IMR-90 (cell line): ENCODE measurements at regions not wholly inside any gene's neighbourhood (a gene's known extent, or its start where the extent isn't known, plus 50 kb on each side); places are given as distances from the start of the nearest gene placed in this dataset.

Experiments
- ATAC-seq: fragments of 200-7000 bp; cut with Tn5 transposase; 2 replicates; pipeline ENCODE4 v1.9.1; 2020; ENCODE audit warnings: low read depth, mild to moderate bottlenecking, moderate library complexity
- BruUV-seq: library from RNA; stranded (reverse); fragments of 400-500 nt; replicated peaks from 2 replicates; lab custom pipeline; 2021; lab: Mats Ljungman, UMichigan
- CTCF ChIA-PET: fragments of 300-600 bp; formaldehyde crosslinking; extraction: SDS; loops from one replicate; lab custom pipeline; 2021; ENCODE audit warnings: antibody characterized with exemption; lab: Yijun Ruan, JAX
- POLR2A ChIA-PET: fragments of 300-600 bp; sonication (Branson Sonifier 250); formaldehyde crosslinking; loops from one replicate; lab custom pipeline; 2022; ENCODE audit warnings: antibody characterized with exemption; ENCODE audit not compliant: unreplicated experiment; lab: Charles Lee
- DNase-seq: peaks from one replicate; pipeline ENCODE4 v3.0.0; 2013
- H2AFZ ChIP-seq: replicated peaks from 2 replicates; pipeline ENCODE3; 2013; ENCODE audit warnings: low read length, mild to moderate bottlenecking; ENCODE audit not compliant: poor library complexity
- H2AK5ac ChIP-seq: 2 replicates; pipeline ENCODE4 v1.6.1; 2013; ENCODE audit warnings: low read depth, low read length, inconsistent platforms
- H2AK9ac ChIP-seq: replicated peaks from 2 replicates; pipeline ENCODE3; 2013; ENCODE audit warnings: mild to moderate bottlenecking, low read depth, low read length, moderate library complexity; ENCODE audit not compliant: poor library complexity
- H2BK120ac ChIP-seq: 2 replicates; pipeline ENCODE4 v1.6.1; 2013; ENCODE audit warnings: low read depth, low read length, inconsistent platforms
- H2BK15ac ChIP-seq: 3 replicates; pipeline ENCODE4 v1.6.1; 2013; ENCODE audit warnings: low read depth, low read length, inconsistent platforms
- H2BK20ac ChIP-seq: 2 replicates; pipeline ENCODE4 v1.6.1; 2013; ENCODE audit warnings: low read depth, mild to moderate bottlenecking, inconsistent platforms, low read length, moderate library complexity
- H2BK5ac ChIP-seq: 2 replicates; pipeline ENCODE4 v1.6.1; 2013; ENCODE audit warnings: mild to moderate bottlenecking, low read depth, low read length, inconsistent platforms; ENCODE audit not compliant: poor library complexity, severe bottlenecking
- H3K14ac ChIP-seq: replicated peaks from 2 replicates; pipeline ENCODE4 v1.6.1; 2013; ENCODE audit warnings: low read depth, low read length, inconsistent platforms
- H3K18ac ChIP-seq: 2 replicates; pipeline ENCODE4 v1.6.1; 2013; ENCODE audit warnings: low read depth, low read length, control low read depth
- H3K23ac ChIP-seq: 2 replicates; pipeline ENCODE4 v1.6.1; 2013; ENCODE audit warnings: low read depth, low read length, inconsistent platforms
- H3K27ac ChIP-seq: 2 replicates; pipeline ENCODE4 v1.5.1; 2013; ENCODE audit warnings: mild to moderate bottlenecking, control low read depth, low read length; ENCODE audit not compliant: insufficient read depth
- H3K27me3 ChIP-seq: 2 replicates; pipeline ENCODE4 v1.6.1; 2013; ENCODE audit warnings: low read length; ENCODE audit not compliant: control insufficient read depth, insufficient read depth
- H3K36me3 ChIP-seq: 2 replicates; pipeline ENCODE4 v1.6.1; 2013; ENCODE audit warnings: low read length, mixed read lengths; ENCODE audit not compliant: control insufficient read depth, insufficient read depth
- H3K4ac ChIP-seq: 2 replicates; pipeline ENCODE4 v1.6.1; 2013; ENCODE audit warnings: low read depth, low read length, inconsistent platforms
- H3K4me1 ChIP-seq: 2 replicates; pipeline ENCODE4 v1.6.1; 2013; ENCODE audit warnings: low read length, mixed read lengths; ENCODE audit not compliant: control insufficient read depth, insufficient read depth
- H3K4me2 ChIP-seq: 2 replicates; pipeline ENCODE4 v1.6.1; 2013; ENCODE audit warnings: low read depth, mild to moderate bottlenecking, control low read depth, low read length, moderate library complexity
- H3K4me3 ChIP-seq: 2 replicates; pipeline ENCODE4 v1.5.1; 2013; ENCODE audit warnings: low read depth, mild to moderate bottlenecking, control low read depth, low read length, moderate library complexity; ENCODE audit not compliant: insufficient read depth
- H3K56ac ChIP-seq: 2 replicates; pipeline ENCODE4 v1.6.1; 2013; ENCODE audit warnings: low read length, inconsistent platforms; ENCODE audit not compliant: insufficient read depth; ENCODE audit errors: extremely low read depth
- H3K79me1 ChIP-seq, 2 experiments: 2 replicates each; pipeline ENCODE4 v1.6.1; 2013; ENCODE audit warnings: low read length in 2 of 2, inconsistent platforms in 1 of 2, low read depth in 1 of 2
- H3K9ac ChIP-seq: 2 replicates; pipeline ENCODE4 v1.6.1; 2013; ENCODE audit warnings: low read depth, low read length, control low read depth
- H3K9me1 ChIP-seq: 2 replicates; pipeline ENCODE4 v1.6.1; 2013; ENCODE audit warnings: low read length, inconsistent platforms; ENCODE audit not compliant: insufficient read depth
- H3K9me3 ChIP-seq: 2 replicates; pipeline ENCODE4 v1.6.1; 2013; ENCODE audit warnings: low read length; ENCODE audit not compliant: control insufficient read depth, insufficient read depth
- H4K20me1 ChIP-seq: 2 replicates; pipeline ENCODE4 v1.6.1; 2013; ENCODE audit warnings: low read length, inconsistent platforms; ENCODE audit not compliant: insufficient read depth
- H4K5ac ChIP-seq: 2 replicates; pipeline ENCODE4 v1.6.1; 2013; ENCODE audit warnings: mild to moderate bottlenecking, low read depth, low read length, control low read depth
- H4K8ac ChIP-seq, 2 experiments: 2 replicates each; pipeline ENCODE4 v1.6.1; 2013; ENCODE audit warnings: low read depth in 2 of 2, low read length in 2 of 2, control low read depth in 1 of 2, inconsistent platforms in 1 of 2
- H4K91ac ChIP-seq: 2 replicates; pipeline ENCODE4 v1.6.1; 2013; ENCODE audit warnings: low read depth, low read length, inconsistent platforms; ENCODE audit not compliant: insufficient read depth
- FOS ChIP-seq: fragments of 150-350 bp; IDR thresholded peaks from 2 replicates; pipeline ENCODE4 v1.6.1; 2016; ENCODE audit warnings: low read depth, low read length
- MXI1 ChIP-seq: IDR thresholded peaks from 2 replicates; pipeline ENCODE4 v1.6.1; 2012; ENCODE audit warnings: low read depth, mild to moderate bottlenecking, low read length, moderate library complexity, borderline replicate concordance
- NFE2L2 ChIP-seq: fragments of 150-350 bp; IDR thresholded peaks from 2 replicates; pipeline ENCODE4 v1.6.1; 2016; ENCODE audit warnings: low read depth, mild to moderate bottlenecking, low read length
- RAD21 ChIP-seq: IDR thresholded peaks from 2 replicates; pipeline ENCODE4 v1.6.1; 2012; ENCODE audit warnings: low read length, improper control_type of control experiment
- RCOR1 ChIP-seq: IDR thresholded peaks from 2 replicates; pipeline ENCODE4 v1.6.1; 2012; ENCODE audit warnings: mild to moderate bottlenecking, low read length, improper control_type of control experiment; ENCODE audit not compliant: insufficient replicate concordance
- RFX5 ChIP-seq: IDR thresholded peaks from 2 replicates; pipeline ENCODE4 v1.8.0; 2012; ENCODE audit warnings: low read depth, mild to moderate bottlenecking, low read length, moderate library complexity
- SMC3 ChIP-seq: fragments of 150-350 bp; IDR thresholded peaks from 2 replicates; pipeline ENCODE4 v1.6.1; 2016; ENCODE audit warnings: low read depth, mild to moderate bottlenecking, antibody characterized with exemption, low read length, moderate library complexity
- WGBS, 2 experiments: methylation state at CpG; one replicate each; pipeline versions ENCODE4 v1.1.5 to v1.1.7; 2013; ENCODE audit warnings: missing lambda C conversion rate in 2 of 2; ENCODE audit not compliant: insufficient read length in 1 of 2; ENCODE audit errors: extremely low coverage in 2 of 2; 5-methylcytosine and 5-hydroxymethylcytosine counted together
- dilution Hi-C: fragments of 300-500 bp; cut with HindIII; formaldehyde crosslinking; loops from one replicate; pipeline ENCODE4 v1.14.3; 2018; ENCODE audit warnings: low sequenced_read_pairs; ENCODE audit not compliant: unreplicated experiment
- in situ Hi-C: fragments of 300-500 bp; cut with MboI; formaldehyde crosslinking; loops from 3 replicates; pipeline ENCODE4 v1.14.3; 2019; ENCODE audit warnings: low sequenced_read_pairs, inconsistent platforms, mixed read lengths
- intact Hi-C: fragments of 100-400 bp; cut with micrococcal nuclease; formaldehyde crosslinking; loops from 2 replicates; pipeline ENCODE4 v1.10.0; 2022
- TF ChIP-seq, protein P1 (sequence below): conservative IDR thresholded peaks from 2 replicates; pipeline ENCODE4 v1.5.1; 2012; ENCODE audit warnings: mild to moderate bottlenecking, low read depth, low read length, improper control_type of control experiment
- TF ChIP-seq, protein P2 (sequence below): fragments of 150-350 bp; IDR thresholded peaks from 2 replicates; pipeline ENCODE4 v1.6.1; 2016; ENCODE audit warnings: low read depth, mild to moderate bottlenecking, low read length, moderate library complexity, borderline replicate concordance

DNA sequence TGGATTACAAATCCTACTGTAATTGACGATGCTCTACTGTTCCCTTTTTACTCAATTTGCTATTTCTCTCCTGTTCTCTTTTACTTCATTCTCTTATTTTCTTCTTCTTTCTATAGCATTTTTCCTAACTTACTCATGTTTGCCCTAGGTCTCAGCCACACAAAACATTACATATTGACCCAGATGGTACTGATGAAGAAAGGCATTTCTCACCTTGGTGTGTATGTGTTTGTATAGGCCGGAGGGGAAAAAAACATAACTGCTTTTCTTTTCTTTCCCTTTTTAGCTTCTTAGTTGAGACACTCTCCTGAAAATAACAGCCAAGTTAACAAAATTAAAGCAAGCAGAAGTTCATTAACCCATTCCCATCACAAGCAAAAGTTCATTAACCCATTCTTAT, 1019.8 kb upstream of the CDH18 start:
- Histone ChIP-seq H2AK9ac (no peak overlapping the region), H3K27me3 (no peaks in the 10 kb centered on the region), H3K9me1 (no peaks in the 10 kb centered on the region), H3K56ac (no peak overlapping the region), H2BK15ac (no peak overlapping the region), H4K8ac (no peak overlapping the region), H3K36me3 (no peaks in the 10 kb centered on the region), H2BK5ac (no peak overlapping the region), H3K4me1 (no peaks in the 10 kb centered on the region), H3K4me2 (no peak overlapping the region), H2BK120ac (no peak overlapping the region), H3K18ac (no peak overlapping the region), H2AK5ac (no peak overlapping the region), H3K9ac (no peak overlapping the region), H3K9me3 (no peaks in the 10 kb centered on the region), H3K4ac (no peak overlapping the region), H3K27ac (no peak overlapping the region), H3K23ac (no peak overlapping the region), H3K4me3 (no peak overlapping the region), H4K5ac (no peak overlapping the region), H3K79me1 (no peaks in the 10 kb centered on the region), H3K14ac (no peak overlapping the region), H4K20me1 (no peaks in the 10 kb centered on the region), H2AFZ (no peak overlapping the region), H4K91ac (no peak overlapping the region), H2BK20ac (no peak overlapping the region)
- dilution Hi-C loops = no loop called here
- WGBS, 2 experiments = no CpG with 5 or more reads among the region's 2 CpGs
- CTCF ChIA-PET = no interaction called here
- intact Hi-C loops = no loop called here
- ATAC-seq (no peak), DNase-seq (no peak)
- in situ Hi-C loops = no loop called here
- POLR2A ChIA-PET = no interaction called here
- TF ChIP-seq RCOR1 (no peak), RFX5 (no peak), MXI1 (no peak), FOS (no peak), SMC3 (no peak), NFE2L2 (no peak), RAD21 (no peak)
- TF ChIP-seq, protein P1, sequence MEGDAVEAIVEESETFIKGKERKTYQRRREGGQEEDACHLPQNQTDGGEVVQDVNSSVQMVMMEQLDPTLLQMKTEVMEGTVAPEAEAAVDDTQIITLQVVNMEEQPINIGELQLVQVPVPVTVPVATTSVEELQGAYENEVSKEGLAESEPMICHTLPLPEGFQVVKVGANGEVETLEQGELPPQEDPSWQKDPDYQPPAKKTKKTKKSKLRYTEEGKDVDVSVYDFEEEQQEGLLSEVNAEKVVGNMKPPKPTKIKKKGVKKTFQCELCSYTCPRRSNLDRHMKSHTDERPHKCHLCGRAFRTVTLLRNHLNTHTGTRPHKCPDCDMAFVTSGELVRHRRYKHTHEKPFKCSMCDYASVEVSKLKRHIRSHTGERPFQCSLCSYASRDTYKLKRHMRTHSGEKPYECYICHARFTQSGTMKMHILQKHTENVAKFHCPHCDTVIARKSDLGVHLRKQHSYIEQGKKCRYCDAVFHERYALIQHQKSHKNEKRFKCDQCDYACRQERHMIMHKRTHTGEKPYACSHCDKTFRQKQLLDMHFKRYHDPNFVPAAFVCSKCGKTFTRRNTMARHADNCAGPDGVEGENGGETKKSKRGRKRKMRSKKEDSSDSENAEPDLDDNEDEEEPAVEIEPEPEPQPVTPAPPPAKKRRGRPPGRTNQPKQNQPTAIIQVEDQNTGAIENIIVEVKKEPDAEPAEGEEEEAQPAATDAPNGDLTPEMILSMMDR = no peak
- TF ChIP-seq, protein P2, sequence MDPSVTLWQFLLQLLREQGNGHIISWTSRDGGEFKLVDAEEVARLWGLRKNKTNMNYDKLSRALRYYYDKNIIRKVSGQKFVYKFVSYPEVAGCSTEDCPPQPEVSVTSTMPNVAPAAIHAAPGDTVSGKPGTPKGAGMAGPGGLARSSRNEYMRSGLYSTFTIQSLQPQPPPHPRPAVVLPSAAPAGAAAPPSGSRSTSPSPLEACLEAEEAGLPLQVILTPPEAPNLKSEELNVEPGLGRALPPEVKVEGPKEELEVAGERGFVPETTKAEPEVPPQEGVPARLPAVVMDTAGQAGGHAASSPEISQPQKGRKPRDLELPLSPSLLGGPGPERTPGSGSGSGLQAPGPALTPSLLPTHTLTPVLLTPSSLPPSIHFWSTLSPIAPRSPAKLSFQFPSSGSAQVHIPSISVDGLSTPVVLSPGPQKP = no peak
- no TSS peak for BruUV-seq
